ENCODE measurements at regions not wholly inside any gene's neighbourhood (a gene's known extent, or its start where the extent isn't known, plus 50 kb on each side); places are given as distances from the start of the nearest gene placed in this dataset.

DNA sequence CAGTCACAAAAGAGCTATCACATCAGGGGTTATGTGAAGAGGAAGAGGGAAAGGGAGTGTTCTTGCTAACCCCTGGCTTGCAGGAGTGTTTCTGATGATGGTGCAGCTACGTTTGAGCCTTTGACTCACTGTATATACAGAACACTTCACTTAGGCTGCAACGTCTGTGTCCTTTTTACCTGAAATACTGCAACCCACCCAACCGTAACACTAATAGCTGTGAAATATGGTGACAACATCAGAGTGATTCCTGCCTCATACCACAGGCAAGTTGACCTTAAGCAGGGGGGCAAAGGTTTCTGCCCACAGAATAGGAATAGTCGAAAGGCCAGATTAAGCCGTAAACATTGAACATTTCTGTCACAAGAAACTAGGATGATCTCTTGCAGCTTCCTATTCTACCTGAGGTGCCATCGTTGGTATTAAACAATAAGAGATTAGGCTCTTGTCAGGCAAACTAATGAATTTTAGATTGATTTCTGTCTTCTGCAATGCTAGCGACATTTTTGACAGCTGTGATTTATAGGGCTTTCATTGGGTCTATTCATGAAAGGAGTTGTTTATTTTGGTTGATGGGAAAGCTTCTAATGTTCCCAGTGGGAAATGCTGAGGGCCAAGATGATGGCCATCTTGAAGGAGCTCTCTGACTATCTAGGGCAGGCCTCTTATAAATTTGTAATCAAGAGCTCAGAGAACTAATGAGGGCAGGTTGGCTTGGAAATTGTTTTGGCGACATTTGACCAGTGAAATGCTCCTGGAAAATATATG lies 316.8 kb downstream of the PIK3C3 start:
- no peak for DNase-seq

DNA sequence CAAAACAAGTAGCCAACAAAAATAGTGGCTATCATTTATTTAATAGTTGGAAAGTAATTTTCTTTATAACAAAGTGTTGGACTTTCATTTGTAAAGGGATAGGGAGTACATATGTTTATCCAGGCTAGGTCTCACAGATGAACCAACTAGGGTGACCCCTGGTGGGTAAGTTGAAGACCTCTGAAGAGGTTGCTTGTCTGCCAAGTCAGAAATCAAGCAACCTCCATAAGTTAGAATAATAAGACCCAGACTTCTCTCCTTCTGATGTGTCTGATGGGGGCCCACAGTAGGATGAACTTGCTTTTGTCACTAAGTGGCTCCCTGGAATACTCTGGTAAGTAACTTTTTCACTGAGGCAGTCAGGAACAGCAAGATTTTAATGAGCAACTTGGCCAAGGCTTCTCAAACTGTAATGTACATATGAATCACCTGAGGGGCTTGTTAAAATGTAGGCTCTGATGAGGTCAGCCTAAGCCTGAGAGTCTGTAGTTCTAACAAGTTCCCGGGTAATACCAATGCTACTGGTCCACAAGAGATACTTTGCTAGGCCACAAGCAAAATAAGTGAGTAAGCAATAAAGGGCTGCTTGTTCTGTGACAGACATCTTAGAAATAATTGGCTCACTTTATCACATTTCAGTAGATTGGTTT lies 319.6 kb downstream of the PIK3C3 start:
- no peak for DNase-seq

DNA sequence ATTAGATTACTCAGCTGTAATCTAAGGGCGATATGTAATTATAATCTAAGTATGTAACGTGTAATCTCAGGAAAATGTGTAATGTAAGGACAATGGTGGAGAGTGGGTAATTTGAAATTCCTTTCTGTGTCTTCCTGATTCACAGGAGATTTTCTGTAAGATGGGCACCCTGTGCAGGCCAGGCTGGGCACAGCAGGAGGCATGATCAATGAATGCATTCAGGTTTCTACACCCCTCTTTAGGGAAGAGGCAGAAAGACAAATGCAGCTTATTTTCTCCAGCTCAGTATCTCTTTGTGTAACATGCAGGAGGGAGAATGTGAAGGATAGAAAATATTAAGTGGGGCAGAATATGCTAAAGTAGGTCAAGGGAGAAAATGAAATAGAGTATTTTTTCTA lies 320.1 kb downstream of the PIK3C3 start:
- DNase-seq = no peak

DNA sequence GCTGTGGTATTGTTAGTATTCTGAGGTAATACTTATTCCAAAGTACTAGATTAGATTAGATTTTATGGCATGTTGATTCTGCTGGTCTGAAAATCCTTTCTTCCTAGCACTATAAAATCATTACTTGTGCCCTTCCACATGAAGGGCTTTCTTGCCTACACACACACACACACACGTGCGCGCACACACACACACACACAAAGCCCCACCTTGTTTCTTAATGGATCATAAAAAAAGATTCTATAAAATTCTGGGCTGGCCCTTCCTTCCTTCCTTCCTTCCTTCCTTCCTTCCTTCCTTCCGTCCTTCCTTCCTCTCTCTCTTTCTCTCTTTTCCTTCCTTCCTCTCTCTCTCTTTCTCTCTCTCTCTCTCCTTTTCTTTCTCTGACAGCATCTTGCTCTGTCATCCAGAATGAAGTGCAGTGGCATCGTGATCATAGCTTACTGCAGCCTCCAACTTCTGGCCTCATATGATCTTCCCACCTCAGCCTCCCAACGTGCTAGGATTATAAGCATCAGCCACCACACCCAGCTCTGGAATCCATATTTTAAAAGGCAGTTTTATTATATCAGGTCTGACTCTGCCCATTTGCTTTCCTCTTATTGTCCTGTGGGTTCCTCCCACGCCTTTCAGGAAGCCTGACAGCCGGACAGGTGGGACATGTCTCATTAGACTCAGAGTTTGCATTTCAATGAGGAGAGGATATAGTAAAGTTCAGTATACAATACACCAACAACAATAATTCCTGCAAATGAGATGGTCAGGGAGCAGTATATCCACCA lies 321.1 kb downstream of the PIK3C3 start:
- DNase-seq = no peak

DNA sequence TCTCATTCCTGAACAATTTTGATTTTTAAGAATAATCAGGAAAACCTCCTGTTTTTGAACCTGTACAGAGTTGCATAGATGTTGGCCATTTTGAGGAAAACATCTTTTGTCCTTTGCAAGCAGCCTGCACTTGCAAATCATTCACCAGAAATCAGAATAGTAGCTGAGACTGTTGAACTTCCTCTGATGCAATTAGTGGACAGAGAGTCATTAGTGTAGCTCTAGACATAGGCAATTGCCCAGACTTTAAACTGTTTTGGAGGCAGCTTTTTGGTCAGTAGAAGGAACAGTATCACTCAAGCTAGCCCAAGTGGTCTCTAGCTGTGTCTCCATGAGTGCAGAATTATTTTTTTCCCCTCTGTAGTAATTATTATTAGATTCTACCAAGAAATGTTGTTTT lies 326.1 kb downstream of the PIK3C3 start:
- no peak for DNase-seq

DNA sequence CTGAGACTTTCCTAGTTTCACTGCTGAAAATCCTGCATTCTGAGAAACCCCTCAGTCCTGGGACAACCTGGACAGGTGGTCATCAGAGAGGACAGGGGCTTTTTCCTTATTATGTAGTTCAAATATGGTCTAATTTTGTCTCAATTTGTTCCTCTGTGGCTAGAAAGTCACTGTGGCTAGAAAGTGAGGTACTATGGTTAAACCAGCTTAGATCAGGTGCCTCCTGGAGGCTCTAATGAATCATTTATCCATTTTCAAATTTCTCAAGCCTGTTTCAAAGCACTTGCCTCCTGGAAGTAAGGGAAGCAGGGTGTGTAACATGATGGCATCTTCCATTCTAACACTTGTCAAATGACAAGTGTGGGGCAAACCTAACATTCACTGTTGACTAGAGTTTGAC lies 326.8 kb downstream of the PIK3C3 start:
- DNase-seq = no peak

DNA sequence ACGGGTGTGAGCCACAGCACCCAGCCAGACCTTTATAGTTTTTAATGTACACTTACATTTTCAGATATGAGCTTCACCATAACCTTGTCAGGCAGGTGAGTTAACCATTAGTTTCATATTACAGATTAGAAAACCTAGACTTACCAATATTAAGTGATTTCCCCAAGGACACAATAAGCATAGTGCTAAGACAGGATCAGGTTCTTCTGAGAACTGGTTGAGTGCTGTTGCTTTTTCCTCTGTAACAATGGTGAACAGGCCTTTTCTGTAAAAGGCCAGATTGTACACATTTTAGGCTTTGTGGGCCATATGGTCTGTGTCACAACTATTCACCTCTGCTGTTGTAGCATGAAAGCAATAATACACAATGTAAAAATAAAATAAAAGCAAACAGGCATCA lies 332.0 kb downstream of the PIK3C3 start:
- no peak for DNase-seq

DNA sequence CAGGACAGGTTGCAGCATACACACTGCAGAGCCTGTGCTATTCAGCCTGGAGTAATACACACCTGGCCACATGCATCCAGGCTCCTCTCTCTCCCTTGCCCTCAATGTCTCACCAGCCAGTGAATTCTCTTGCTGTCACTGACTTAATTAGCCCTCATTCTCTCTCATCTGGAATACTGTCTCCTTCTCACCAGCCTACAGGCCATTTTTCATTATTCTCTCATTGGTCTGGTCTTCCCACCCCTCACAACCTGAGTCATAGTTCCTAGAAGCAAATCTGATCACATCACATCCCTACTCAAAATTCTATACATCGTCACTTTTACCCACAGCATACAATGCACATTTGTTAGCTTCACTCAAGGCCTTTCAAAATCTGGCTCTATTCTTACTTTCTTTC lies 333.1 kb downstream of the PIK3C3 start:
- no peak for DNase-seq

DNA sequence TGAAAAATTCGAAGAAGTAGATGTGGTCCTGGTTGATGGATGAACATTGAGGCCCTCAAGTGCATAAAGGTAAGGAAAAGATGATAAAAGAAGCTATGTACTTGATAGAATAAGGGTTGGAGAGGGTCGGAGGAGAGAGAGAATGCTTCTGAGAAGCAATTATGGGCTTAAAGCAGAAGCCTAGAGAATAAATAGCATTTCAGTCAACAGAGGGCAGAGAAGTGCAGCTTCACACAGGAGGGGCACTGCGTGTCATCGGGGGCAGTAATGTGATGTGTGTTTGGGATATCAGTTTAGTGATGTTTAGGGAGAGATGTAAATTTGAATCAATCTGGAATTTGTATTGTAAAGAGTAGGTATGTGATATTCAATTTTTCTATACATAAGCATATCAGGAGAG lies 334.5 kb downstream of the PIK3C3 start:
- DNase-seq = no peak

DNA sequence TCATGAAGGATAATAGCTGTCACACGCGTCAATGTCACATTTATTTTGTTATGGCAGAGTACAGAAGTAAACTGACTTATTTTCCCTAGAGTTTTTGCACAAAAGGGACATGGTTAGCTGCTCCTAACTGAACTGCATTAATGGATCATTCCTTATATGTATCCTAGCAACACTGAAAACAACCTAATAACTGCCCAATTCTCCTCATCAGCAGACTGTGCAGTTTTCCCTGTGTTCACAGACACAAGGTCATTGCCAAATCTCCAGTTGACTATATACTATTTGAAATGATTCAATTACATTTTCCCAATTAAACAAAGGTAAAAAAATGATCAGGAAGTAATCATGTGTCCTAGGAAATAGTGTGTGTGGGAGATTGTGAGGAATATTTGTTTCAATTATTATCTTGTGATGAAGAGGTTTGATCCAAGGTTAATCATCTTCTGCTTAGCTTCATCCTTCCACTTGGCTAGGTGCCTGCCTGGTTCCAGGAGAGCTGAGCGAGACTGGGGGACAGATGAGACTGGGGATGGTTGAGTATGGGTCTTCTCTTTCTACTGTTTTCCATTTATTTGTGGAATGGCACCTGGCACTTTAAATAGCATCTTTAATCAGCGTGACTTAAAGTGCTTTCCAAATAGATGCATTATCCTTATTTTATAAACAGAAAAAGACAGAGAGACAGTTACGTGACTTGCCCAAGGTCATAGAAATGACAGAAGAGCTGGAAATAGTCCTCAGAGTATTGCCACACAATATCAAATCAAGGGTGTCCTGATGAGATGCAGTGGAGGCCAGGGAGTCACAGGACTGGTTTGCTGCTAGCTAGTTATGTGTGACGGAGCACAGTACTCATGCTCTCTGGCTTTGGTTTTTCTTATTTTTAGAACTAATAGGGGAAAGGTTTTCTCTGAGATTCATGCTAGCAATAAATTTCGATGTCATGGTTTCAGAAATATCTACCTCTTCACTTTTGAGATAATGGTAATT lies 335.6 kb downstream of the PIK3C3 start:
- DNase-seq = no peak

DNA sequence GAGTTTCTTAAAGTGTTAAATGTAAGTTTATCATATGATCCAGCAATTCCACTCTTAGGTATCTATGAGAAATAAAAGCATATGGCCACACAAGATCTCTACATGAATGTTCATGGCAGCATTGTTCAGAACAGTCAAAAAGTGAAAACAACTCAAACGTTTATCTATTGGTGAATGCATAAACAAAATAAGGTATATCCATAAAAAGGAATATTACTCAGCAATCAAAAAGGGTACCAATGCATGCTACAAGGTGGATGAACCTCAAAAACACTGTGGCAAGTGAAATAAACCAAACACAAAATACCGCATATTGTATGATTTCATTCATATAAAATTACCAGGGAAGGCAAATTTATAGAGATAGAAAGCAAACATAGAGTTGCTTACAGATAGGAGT lies 337.6 kb downstream of the PIK3C3 start:
- DNase-seq = no peak

DNA sequence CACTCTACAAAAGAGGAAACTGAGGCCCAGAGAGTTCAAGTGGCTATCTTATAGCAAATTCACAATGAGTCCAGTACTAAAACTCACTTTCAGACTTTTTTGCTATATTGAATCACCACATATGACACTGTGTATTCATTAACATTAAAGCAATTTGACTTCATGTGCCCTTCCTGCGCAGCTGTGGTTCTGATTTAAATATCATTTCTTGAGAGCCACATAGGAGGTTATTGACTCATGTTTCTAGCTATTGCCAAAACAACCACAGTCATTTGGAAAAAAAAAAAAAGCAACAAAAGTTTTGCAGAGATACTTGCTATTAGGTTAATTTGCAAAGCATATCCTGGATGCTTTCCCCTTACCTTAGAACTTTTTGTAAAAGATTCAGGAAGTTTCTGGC lies 341.2 kb downstream of the PIK3C3 start:
- no peak for DNase-seq

DNA sequence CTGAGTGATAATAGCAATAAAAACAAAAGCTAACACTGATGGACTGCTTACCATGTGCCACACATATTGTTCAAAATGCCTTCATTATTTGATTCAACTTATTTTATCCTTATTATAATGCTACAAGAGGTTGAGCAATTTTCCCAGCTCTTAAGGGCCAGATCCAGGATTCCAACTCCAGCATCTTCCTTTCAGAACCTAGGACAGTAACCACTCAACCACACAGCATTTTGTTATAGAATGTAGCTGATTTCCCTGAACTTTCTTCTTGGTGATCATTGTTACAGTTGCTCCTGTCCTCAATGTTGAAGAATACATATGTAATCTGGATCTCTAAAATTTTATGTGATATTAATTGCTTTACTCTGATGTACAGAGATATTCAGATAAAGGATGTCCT lies 341.7 kb downstream of the PIK3C3 start:
- DNase-seq = no peak

DNA sequence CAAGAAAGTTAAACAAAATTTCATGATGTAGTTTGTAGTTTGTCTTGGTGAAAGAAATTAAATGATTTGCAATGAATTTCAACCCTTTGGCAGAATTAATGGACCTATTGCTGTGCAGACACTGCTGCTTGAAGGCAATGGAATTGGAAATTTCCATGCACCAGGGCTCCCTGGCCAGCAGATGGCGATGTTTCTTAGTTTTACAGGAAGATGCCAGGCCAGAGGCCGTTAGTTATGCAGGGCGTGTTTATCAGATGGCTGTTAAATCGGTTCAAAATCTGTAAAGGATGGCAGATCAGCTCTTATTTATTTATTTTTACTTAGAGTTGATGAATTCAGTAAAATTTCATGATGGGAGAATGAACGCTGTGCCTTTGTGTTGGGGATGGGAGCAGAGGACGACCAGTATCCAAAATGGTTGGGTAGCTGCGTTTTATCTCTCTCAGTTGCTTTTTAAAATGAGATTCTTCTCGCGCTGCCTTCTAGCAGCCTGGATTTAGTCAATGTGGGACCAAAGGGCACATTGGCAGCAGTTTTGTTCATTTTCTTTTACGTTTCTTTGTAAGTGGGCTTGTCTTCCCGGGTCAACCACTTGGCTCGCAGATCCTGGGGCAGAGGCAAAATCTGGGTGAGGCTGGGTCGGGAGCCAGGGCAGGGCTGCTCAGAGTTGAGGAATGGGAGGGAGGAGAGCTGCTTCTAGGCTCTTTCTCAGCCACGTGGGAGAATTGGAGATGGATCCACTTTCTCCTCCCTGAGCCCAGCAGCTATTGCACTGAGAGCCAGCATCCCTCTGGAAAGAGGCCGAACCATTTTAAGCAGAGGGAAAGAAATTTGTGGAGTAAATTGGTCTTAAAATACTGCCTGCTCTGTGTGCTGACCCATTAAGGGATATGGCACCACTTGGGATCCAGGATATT lies 344.0 kb downstream of the PIK3C3 start:
- peak; percentile 31 for DNase-seq

DNA sequence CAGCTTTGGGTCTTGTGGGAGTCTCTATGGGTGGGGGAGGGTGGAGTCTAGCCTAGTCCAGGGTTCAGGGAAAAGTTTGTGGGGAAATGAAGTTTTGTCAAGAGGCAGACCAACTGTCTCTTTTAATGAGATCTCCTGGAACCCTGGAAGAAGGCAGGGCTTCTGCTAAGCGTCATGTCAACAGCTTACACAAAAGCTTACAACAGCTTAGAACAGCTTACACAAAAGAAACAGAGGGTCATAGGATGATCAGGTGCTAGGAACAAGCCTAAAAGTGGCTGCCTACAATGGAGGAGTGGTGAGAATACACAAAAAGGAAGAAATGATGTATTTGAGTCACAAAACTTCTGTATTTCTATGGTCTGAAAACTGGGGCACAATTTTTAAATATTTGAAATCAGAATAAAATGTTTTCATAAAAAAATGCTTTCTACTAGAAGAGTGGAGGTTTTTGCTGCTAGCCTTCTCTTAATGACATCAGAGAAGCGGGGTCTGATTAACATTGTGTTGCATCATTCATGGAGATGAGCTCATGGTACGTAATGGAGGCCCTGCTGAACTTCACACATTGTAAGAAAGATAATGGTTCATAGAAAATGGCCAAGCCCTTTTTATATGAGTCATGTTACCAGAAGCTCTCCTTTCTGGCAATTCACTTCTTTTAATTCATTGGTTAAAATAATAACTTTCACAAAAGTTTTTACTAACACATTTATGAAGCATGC lies 351.0 kb downstream of the PIK3C3 start:
- no peak for DNase-seq

DNA sequence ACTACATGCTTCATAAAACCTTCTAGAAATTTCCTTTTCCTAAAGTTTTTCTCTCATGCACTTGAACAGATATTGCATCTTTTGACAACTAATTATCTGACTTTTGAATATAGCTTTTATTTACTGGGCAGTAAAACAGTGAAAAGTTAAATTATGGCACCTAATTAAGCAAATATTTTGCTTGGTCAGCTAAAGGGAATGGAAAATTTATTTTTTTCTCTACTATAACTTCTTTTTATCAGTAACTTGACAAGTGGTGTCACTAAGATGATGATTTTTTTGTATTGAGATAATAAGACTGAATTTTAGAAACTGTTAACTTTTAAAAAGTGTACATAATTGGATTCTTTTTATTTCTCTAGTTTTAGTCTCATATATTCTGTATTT lies 351.6 kb downstream of the PIK3C3 start:
- no peak for DNase-seq

DNA sequence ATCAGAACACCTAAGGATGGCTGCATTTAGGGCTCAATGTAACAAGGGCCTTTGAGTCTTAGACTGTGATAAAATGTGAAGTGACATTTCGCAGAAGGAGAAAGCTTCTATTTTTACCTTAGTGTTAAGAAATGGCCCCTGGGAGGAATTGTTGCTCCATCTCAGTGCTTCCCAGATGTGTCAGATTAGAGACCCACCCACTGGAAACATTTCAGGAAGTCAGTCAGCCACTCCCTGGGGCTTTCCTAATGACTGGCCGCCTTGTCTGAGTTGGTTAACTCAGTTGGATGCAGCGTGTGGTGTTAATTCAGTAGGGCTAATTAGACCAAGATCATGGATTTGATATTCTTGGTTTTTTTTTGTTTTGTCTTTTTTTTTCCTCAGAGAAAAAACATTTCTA lies 355.9 kb downstream of the PIK3C3 start:
- DNase-seq = no peak

DNA sequence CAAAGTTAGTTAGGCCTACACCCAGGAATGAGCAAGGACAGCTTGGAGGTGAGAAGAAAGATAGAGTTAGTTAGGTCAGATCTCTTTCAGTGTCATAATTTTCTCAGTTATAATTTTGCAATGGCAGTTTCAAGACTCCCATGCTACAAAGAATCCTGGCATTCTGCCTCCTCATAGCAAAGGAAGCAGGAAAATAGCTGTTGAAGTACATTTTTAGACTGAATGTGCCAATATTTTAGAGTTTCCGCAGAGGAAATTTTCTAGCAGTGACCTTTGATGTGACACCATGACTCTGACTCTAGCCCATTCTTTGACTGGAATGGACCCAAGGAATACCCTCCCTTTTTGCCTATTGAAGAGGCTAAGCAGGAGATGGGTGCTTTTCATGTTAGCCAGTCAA lies 371.7 kb downstream of the PIK3C3 start:
- no peak for DNase-seq

DNA sequence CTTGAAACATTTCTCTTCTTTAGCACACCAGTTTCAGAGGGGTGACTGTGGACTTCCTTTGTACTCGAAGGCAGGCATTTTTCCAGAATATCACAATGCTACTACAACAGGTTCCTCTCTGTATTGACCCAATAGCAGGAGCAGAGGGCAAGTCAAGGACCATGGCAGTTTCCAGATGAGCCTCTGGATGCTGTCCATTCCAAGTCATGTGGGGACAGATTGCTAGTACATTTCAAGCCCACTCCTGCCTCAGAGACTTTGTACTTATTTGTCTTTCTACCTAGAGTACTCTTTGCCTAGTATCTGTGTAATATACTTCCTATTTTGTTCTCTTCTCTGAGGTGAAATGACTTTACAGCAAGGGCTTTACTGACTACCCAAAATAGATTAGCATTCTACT lies 373.9 kb downstream of the PIK3C3 start:
- DNase-seq = no peak

DNA sequence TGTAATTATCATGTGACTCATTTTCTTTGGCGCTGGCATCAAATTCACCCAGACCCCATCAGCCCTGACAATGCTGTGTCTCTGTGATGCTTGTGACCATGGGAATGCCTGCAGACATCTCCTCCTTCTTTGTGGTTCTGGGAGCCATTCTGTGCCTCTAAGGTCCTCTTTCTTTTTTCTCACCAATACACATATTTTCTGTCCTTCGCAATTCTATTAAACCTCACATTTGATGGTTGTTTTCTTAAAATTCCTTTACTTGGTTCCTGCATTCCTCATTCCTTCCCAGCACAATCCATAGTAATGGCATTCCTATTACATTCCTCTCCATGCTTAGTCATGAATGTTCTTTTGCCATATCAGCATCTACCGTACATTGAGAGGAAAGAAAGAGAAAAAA lies 375.3 kb downstream of the PIK3C3 start:
- no peak for DNase-seq

DNA sequence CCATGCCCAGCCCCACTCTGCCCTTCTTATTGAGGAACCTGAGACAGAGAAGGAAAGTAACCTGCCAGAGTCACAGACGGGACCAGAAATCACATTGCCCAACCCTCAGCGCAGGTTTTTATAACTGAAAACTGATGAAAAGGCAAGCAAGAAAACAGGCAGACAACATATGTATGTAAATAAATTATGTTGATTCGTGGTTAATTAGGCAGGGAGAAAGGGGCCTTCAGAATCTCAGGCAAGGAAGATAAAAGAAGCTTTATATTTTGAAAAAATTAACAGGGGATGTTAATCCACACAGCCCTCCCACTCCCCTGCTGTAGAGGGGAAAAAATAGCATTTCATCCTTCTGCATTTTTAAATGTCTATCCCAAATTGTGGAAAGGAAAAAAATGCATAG lies 378.5 kb downstream of the PIK3C3 start:
- DNase-seq = no peak
